Memory B cell (primary cell): ENCODE measurements at regions not wholly inside any gene's neighbourhood (a gene's known extent, or its start where the extent isn't known, plus 50 kb on each side); places are given as distances from the start of the nearest gene placed in this dataset.

ENCODE experiments used
- ATAC-seq: fragments of 150-1000 bp; cut with Tn5 transposase; 2 replicates; pipeline ENCODE4 v1.10.0; 2021; ENCODE audit warnings: low read depth, mild to moderate bottlenecking, moderate library complexity
- DNase-seq, 2 donors: peaks; one replicate each; pipeline ENCODE4 v3.0.0; 2022; ENCODE audit warnings: low spot score in 2 of 2
- H3K27ac Mint-ChIP-seq: one replicate; pipeline ENCODE4 v1.8.0; 2022; ENCODE audit warnings: mild to moderate bottlenecking, moderate library complexity, mixed read lengths
- H3K27me3 Mint-ChIP-seq: one replicate; pipeline ENCODE4 v1.8.0; 2022; ENCODE audit warnings: mixed read lengths
- H3K36me3 Mint-ChIP-seq: one replicate; pipeline ENCODE4 v1.8.0; 2022; ENCODE audit warnings: mild to moderate bottlenecking, mixed read lengths
- H3K4me1 Mint-ChIP-seq: one replicate; pipeline ENCODE4 v1.8.0; 2022; ENCODE audit warnings: mixed read lengths
- H3K4me3 Mint-ChIP-seq: one replicate; pipeline ENCODE4 v1.8.0; 2022; ENCODE audit warnings: mild to moderate bottlenecking, moderate library complexity, mixed read lengths
- H3K9me3 Mint-ChIP-seq: one replicate; pipeline ENCODE4 v1.8.0; 2022; ENCODE audit warnings: mixed read lengths

DNA sequence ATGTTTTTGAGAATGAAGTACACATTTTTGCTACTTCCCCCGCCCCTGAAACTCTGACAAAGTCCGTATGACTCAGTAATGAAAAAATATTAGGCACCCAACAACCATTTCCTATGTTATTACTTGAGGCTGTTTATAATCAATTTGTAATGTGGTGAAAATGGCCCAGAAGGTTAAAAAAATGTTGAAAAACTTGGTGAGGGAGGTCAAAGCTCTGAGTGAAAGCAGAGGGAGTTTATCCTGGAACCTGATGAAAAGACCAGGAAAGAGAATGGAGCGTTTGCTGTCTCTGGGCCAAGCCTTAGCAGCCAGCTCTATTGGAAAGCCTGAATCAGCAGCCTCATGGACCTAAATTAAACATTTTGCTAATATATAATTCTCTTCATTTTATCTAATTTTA lies 367.7 kb upstream of the NEGR1 start:
- Mint-ChIP-seq H3K4me3 (no peak overlapping the region), H3K27me3 (no peaks in the 10 kb centered on the region), H3K27ac (no peak overlapping the region), H3K36me3 (no peaks in the 10 kb centered on the region), H3K4me1 (no peaks in the 10 kb centered on the region), H3K9me3 (no peaks in the 10 kb centered on the region)
- DNase-seq, result no peak
- no peak for ATAC-seq

DNA sequence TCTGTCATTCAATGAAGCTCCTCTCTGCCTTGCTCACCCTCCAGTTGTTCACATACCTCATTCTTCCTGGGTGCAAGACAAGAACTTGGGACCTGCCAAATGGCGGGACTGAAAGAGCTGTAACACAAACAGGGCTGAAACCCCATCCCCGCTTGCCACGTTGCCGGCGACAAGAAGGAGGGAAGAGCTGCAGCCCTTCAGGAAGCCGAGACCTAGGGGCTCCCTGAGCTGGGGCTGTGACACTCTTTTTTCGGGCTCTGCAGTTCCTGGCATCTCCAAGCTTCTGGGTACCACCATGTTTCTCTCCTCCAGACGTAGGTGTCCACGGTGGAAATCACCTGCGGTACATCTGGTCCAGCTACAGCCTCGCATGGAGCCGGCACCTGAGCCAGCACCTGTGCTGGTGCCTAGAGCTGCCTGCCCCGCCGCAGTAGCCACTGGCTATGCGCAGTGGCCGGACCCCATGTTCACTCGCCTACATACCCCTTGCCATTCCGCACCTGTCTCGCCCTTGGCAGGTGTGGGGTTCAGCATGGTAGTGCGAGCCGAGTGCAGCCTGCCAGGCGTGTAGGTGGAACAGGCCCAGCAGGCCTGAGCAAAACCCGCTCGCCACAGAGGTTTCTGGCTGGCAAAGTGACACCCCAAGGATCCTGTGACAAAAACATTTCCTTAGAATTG lies 367.0 kb upstream of the NEGR1 start:
- Mint-ChIP-seq H3K27me3 (no peaks in the 10 kb centered on the region), H3K9me3 (no peaks in the 10 kb centered on the region), H3K27ac (no peak overlapping the region), H3K4me3 (no peak overlapping the region), H3K36me3 (no peaks in the 10 kb centered on the region), H3K4me1 (no peaks in the 10 kb centered on the region)
- ATAC-seq (no peak), DNase-seq (no peak)

DNA sequence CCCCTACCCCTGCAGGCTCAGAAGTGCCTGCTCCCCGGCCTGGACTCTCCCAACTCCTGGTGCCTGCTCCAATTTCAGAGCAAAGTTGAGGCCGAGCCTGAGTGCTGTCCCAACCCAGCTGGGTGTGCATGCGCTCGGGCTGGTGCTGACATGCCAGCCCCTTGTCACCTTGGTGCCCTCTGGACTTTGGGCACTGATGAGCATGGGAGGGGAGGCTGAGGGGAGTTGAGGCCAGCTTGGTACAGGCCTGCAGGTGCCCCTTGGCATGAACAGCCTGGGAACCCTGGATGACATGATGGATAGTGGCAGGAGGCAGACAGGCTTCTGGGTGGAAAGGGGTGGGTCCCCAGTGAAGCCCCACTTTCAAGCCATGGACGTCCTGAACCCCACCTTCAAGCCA lies 366.1 kb upstream of the NEGR1 start:
- no peak for DNase-seq
- H3K27ac Mint-ChIP-seq, result no peak overlapping the region
- peaks cover 3% of the 10 kb centered on the region for H3K9me3 Mint-ChIP-seq
- H3K4me3 Mint-ChIP-seq, result no peak overlapping the region
- H3K27me3 Mint-ChIP-seq, result no peaks in the 10 kb centered on the region
- H3K4me1 Mint-ChIP-seq, result no peaks in the 10 kb centered on the region
- no peaks in the 10 kb centered on the region for H3K36me3 Mint-ChIP-seq
- ATAC-seq, result no peak

DNA sequence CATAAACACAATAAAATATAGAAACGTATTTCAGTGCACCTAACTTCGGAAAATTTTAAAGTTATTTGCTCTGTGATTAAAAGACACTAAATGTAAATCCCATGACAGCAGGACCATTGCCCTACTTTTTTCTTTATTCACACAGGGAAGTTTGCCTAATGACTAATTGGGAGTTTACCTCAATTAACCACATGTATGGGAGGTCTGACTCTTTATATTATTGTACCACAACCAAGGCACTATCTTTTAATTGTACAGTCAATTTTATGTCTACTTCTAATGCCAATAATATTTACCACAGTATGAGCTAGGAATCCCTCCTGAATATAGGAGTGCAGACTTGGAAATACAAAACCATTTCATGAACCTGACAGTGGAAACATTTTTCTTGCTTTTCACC lies 360.8 kb upstream of the NEGR1 start:
- no peak for ATAC-seq
- H3K27ac Mint-ChIP-seq, result no peak overlapping the region
- no peaks in the 10 kb centered on the region for H3K4me1 Mint-ChIP-seq
- no peaks in the 10 kb centered on the region for H3K27me3 Mint-ChIP-seq
- H3K9me3 Mint-ChIP-seq, result peaks cover 6% of the 10 kb centered on the region
- H3K4me3 Mint-ChIP-seq, result no peak overlapping the region
- no peaks in the 10 kb centered on the region for H3K36me3 Mint-ChIP-seq
- DNase-seq, result no peak

DNA sequence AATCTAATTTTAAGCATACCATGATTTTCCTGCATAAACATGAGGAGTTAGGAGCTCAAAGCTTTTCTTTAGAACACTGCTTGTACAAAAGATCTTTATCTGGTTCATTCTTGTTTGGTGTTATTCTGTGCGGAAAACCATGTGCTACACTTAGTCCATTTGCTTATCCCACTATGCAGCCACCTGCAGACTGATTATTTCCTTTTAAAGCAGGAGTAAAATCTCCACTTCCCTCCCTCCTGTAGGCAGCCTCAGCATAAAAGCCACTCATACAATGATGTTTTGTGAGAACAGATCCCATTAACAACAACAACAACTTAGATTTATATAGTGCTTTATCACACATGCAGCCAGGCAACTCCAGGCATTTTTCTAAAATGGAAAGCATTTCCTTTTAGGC lies 355.3 kb upstream of the NEGR1 start:
- H3K4me3 Mint-ChIP-seq, result no peak overlapping the region
- H3K27me3 Mint-ChIP-seq, result no peaks in the 10 kb centered on the region
- no peaks in the 10 kb centered on the region for H3K4me1 Mint-ChIP-seq
- no peaks in the 10 kb centered on the region for H3K36me3 Mint-ChIP-seq
- H3K9me3 Mint-ChIP-seq, result peaks cover 6% of the 10 kb centered on the region
- DNase-seq (no peak), ATAC-seq (no peak)
- H3K27ac Mint-ChIP-seq, result no peak overlapping the region

DNA sequence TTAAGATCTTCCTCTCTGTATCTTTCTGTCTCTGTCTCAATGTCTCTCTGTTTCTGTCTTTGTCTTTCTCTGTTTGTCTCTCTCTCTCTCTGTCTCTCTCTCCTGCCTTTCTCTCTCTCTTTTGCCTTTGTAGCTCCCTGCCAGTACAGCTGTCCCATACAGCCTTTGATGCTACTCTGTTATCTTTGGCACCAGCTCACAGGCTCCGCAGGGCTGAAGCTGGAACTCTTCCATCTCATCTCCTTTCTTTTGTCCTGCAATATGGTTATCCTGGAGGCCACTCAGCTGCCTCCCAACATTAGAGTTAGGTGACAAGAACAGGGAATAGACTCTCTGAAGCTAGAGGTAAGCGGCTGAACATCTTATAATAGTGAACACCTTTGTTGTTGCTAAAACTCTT lies 354.3 kb upstream of the NEGR1 start:
- Mint-ChIP-seq H3K36me3 (no peaks in the 10 kb centered on the region), H3K9me3 (peaks cover 6% of the 10 kb centered on the region), H3K27ac (no peak overlapping the region), H3K27me3 (no peaks in the 10 kb centered on the region), H3K4me3 (no peak overlapping the region), H3K4me1 (no peaks in the 10 kb centered on the region)
- no peak for ATAC-seq
- no peak for DNase-seq

DNA sequence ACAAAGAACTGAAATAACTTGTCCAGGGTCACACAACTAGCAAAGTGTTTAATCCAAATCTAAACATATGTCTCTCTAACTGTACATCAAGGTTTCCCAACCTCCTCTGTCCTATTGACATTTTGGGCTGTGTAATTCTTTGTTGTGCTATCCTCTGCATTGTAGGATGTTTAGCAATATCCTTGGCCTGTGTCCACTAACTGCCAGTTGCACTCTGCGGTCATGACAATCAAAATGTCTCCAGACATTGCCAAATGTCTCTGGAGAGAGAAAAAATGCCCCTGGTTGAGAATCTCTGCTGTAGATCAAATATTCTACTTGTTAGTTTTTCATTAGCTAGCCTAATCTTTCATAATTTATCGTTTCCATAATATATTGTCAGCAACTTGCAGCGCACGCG lies 353.4 kb upstream of the NEGR1 start:
- no peaks in the 10 kb centered on the region for H3K4me1 Mint-ChIP-seq
- no peak overlapping the region for H3K4me3 Mint-ChIP-seq
- H3K27ac Mint-ChIP-seq, result no peak overlapping the region
- no peaks in the 10 kb centered on the region for H3K36me3 Mint-ChIP-seq
- ATAC-seq, result no peak
- DNase-seq, result no peak
- H3K9me3 Mint-ChIP-seq, result peaks cover 6% of the 10 kb centered on the region
- no peaks in the 10 kb centered on the region for H3K27me3 Mint-ChIP-seq

DNA sequence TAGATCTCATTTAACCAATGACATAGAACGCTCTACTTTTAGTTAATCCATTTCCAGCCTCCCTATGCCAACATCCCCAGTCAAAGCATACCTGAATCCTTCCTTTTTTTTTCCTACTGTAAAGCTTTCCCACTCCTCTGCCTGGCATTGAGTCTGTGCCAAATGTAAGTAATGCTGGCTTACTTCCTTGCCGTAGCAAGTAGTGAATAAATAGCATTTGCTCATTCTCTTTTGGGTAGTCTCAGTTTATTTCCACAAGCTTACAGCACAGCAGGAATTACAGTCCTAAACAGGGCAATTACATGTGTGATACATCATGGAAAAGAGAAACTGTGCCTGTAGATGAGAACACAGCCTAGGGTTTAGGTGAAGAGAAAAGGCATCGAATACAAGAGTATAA lies 352.6 kb upstream of the NEGR1 start:
- ATAC-seq, result no peak
- Mint-ChIP-seq H3K4me1 (no peaks in the 10 kb centered on the region), H3K4me3 (no peak overlapping the region), H3K27ac (no peak overlapping the region), H3K9me3 (peaks cover 6% of the 10 kb centered on the region), H3K36me3 (no peaks in the 10 kb centered on the region), H3K27me3 (no peaks in the 10 kb centered on the region)
- DNase-seq, result no peak

DNA sequence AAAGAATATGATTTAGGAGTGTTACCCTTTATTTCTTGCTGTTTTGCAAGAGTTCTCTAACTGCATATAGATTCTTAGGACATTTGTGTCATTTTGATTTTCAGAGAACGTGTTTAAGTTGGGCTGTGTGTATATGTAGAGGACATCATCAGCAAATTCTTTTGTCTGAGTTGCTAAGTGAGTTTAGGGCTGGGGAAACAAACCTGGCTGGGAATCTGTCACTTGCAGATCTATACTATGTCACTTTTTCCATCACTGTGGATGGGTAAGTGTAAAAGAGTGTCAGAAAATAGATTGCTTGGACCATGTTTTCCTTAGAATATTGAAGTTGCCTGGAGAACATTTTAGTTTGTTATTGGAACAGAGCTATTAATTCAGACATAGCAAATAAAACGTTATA lies 349.1 kb upstream of the NEGR1 start:
- Mint-ChIP-seq H3K27me3 (no peaks in the 10 kb centered on the region), H3K4me3 (no peak overlapping the region), H3K36me3 (no peaks in the 10 kb centered on the region), H3K27ac (no peak overlapping the region), H3K9me3 (peaks cover 1% of the 10 kb centered on the region), H3K4me1 (no peaks in the 10 kb centered on the region)
- ATAC-seq, result no peak
- no peak for DNase-seq

DNA sequence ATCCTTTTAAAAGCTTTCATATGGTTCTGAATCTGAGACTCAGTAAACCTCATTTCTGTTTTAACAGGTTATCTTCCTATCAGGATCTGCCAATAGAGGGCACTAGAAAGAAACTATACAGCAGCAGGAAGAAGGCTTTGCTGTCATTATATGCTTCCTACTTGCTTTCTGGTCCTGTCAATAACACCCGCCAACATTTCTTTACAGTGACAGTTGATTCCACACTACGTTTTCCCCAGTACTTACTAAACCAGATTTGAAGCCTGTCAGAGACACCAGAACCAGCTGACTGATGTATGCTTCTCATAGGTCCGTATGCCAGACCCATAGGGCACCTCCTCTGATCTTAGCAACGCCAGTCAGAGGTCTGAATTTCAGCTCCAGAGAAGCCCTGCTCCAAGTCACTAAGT lies 341.0 kb upstream of the NEGR1 start:
- no peaks in the 10 kb centered on the region for H3K4me1 Mint-ChIP-seq
- H3K27ac Mint-ChIP-seq, result no peak overlapping the region
- DNase-seq (no peak), ATAC-seq (no peak)
- H3K4me3 Mint-ChIP-seq, result peak overlapping the region; percentile 4
- H3K27me3 Mint-ChIP-seq, result no peaks in the 10 kb centered on the region
- H3K36me3 Mint-ChIP-seq, result no peaks in the 10 kb centered on the region
- H3K9me3 Mint-ChIP-seq, result no peaks in the 10 kb centered on the region

DNA sequence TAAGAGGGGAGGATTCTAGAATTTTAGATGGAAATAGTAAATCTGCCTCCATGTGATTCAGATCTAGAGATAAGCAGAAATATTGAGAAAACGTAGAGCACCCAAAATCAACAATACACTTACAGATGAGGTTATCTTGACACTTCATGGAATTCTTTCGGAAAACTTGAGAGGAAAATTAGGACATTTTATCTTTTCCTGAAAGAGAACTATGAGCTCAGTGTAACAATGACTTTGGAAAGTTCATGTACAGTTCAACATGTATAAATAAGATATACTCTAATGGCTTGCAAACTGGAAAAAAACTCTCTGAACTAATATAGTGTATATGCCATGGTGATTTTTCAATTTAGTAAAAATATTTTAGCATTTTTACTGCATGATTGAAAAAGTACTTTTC lies 338.1 kb upstream of the NEGR1 start:
- Mint-ChIP-seq H3K4me1 (no peaks in the 10 kb centered on the region), H3K36me3 (no peaks in the 10 kb centered on the region), H3K27me3 (no peaks in the 10 kb centered on the region), H3K9me3 (no peaks in the 10 kb centered on the region), H3K27ac (no peak overlapping the region), H3K4me3 (no peak overlapping the region)
- DNase-seq (no peak), ATAC-seq (no peak)

DNA sequence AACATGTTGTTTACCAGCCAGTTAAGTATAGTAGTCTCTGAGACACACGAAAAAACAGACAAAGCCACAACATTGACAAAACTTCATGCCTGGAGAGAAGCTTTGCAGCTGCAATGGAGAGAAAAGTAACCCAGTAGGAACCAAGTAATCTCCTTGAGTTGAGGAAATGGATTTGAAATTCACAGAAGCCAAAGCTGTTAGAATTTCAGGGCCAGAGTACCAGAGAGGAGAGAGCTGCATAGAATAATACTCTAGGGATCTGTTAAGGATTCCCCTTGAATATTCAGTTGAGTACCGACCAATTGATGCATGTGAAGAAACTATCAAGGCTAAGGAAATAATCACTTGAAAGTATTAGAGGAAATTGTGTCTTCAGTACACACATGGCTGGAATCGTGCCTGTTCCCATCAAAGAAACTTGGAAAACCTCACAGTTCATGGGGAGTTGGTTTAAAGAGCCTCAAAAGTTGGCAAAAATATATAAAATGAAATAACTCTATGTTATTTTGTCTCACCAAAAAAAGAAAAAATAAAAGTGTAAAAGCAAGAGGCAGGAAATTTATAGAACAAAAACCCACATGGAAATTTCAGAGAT lies 324.0 kb upstream of the NEGR1 start:
- ATAC-seq (no peak), DNase-seq (no peak)
- Mint-ChIP-seq H3K4me1 (no peaks in the 10 kb centered on the region), H3K9me3 (no peaks in the 10 kb centered on the region), H3K27ac (no peak overlapping the region), H3K4me3 (no peak overlapping the region), H3K27me3 (no peaks in the 10 kb centered on the region), H3K36me3 (no peaks in the 10 kb centered on the region)

DNA sequence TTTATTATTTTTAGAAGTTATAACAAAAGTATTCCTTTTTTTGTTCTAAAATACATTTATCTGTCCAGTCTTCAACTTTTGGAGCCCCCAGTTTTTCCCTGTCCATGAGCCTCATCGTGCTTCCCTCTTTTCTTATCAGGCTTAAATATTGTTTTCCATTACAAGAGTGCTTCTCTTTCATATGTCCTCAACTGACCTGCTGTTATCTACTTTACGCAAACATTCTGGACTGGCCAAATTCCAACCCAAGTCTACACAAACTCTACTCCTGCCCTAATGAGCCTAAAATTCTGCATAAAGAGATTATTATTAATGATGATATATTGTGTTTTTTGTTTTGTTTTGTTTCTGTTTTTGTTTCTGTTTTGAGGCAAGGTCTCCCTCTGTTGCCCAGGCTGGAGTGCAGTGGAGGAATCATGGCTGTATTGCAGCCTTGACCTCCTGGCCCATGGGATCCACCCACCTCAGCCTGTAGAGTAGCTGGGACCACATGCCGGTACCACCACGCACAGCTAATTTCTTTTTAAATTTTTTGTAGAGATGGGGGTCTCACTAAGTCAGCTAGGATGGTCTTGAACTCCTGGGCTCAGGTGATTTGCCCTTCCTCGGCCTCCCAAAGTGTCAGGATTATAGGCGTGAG lies 318.8 kb upstream of the NEGR1 start:
- H3K27ac Mint-ChIP-seq, result no peak overlapping the region
- H3K9me3 Mint-ChIP-seq, result peaks cover 3% of the 10 kb centered on the region
- H3K36me3 Mint-ChIP-seq, result no peaks in the 10 kb centered on the region
- H3K4me3 Mint-ChIP-seq, result no peak overlapping the region
- H3K27me3 Mint-ChIP-seq, result no peaks in the 10 kb centered on the region
- ATAC-seq, result no peak
- DNase-seq, result no peak
- H3K4me1 Mint-ChIP-seq, result no peaks in the 10 kb centered on the region

DNA sequence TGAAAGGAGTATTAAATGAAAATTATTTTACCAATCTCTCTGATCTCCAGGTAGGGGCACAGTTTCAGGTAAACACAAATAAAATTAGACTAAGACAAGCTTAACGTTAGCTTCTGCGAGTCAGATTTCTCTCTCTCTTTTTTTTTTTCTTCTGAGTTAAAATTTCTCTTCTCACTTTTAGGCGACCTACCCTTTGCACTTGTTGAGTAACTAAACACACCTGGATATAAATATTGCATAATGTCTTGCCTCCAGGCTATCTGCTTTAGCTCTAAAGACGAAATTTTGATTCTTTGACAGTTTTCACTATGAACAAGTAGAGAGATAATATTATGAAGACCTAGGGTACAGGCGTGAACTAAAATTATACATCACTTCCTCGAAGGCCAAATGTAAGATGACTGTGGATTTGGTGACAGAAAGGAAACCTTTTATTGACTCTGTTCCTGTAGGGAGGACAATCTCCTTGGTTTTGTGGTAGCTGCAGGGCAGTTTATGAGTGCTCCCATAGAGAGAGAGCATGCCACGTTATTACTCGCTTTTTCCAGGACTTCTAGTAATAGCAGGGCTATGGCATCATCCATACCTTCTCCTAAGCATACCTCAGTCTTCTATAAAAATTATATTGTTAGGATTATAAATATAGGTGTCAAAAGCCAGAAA lies 303.8 kb upstream of the NEGR1 start:
- Mint-ChIP-seq H3K27ac (no peak overlapping the region), H3K27me3 (no peaks in the 10 kb centered on the region), H3K4me3 (no peak overlapping the region), H3K4me1 (no peaks in the 10 kb centered on the region), H3K9me3 (peaks cover 3% of the 10 kb centered on the region), H3K36me3 (no peaks in the 10 kb centered on the region)
- DNase-seq (no peak), ATAC-seq (no peak)
